Naive B cell (primary cell): ENCODE measurements at regions not wholly inside any gene's neighbourhood (a gene's known extent, or its start where the extent isn't known, plus 50 kb on each side); places are given as distances from the start of the nearest gene placed in this dataset.

Source experiments
- ATAC-seq, 2 donors: fragments of 150-1000 bp; cut with Tn5 transposase; 2 replicates each; pipeline ENCODE4 v1.10.0; 2021; ENCODE audit warnings: low read depth in 2 of 2, mild to moderate bottlenecking in 2 of 2, moderate library complexity in 2 of 2
- DNase-seq: peaks from one replicate; pipeline ENCODE4 v3.0.0; 2022
- H3K27ac Mint-ChIP-seq, 6 donors: one replicate each; pipeline ENCODE4 v1.8.0; 2020 to 2022; ENCODE audit warnings: mild to moderate bottlenecking in 6 of 6, mixed read lengths in 6 of 6, moderate library complexity in 5 of 6, inconsistent platforms in 2 of 6
- H3K27me3 Mint-ChIP-seq, 3 donors: one replicate each; pipeline ENCODE4 v1.8.0; 2021 to 2022; ENCODE audit warnings: mixed read lengths in 3 of 3, mild to moderate bottlenecking in 1 of 3
- H3K36me3 Mint-ChIP-seq, 2 donors: one replicate each; pipeline ENCODE4 v1.8.0; 2020 to 2022; ENCODE audit warnings: mixed read lengths in 2 of 2, inconsistent platforms in 1 of 2, mild to moderate bottlenecking in 1 of 2
- H3K4me1 Mint-ChIP-seq, 3 donors: one replicate each; pipeline ENCODE4 v1.8.0; 2020 to 2022; ENCODE audit warnings: mixed read lengths in 3 of 3, inconsistent platforms in 1 of 3, mild to moderate bottlenecking in 1 of 3, moderate library complexity in 1 of 3
- H3K4me3 Mint-ChIP-seq, 8 donors: one replicate each; pipeline ENCODE4 v1.8.0; 2020 to 2022; ENCODE audit warnings: mild to moderate bottlenecking in 8 of 8, mixed read lengths in 8 of 8, moderate library complexity in 8 of 8, inconsistent platforms in 2 of 8
- H3K9me3 Mint-ChIP-seq, 7 donors: one replicate each; pipeline ENCODE4 v1.8.0; 2020 to 2022; ENCODE audit warnings: mixed read lengths in 7 of 7, mild to moderate bottlenecking in 5 of 7, inconsistent platforms in 2 of 7, moderate library complexity in 1 of 7

DNA sequence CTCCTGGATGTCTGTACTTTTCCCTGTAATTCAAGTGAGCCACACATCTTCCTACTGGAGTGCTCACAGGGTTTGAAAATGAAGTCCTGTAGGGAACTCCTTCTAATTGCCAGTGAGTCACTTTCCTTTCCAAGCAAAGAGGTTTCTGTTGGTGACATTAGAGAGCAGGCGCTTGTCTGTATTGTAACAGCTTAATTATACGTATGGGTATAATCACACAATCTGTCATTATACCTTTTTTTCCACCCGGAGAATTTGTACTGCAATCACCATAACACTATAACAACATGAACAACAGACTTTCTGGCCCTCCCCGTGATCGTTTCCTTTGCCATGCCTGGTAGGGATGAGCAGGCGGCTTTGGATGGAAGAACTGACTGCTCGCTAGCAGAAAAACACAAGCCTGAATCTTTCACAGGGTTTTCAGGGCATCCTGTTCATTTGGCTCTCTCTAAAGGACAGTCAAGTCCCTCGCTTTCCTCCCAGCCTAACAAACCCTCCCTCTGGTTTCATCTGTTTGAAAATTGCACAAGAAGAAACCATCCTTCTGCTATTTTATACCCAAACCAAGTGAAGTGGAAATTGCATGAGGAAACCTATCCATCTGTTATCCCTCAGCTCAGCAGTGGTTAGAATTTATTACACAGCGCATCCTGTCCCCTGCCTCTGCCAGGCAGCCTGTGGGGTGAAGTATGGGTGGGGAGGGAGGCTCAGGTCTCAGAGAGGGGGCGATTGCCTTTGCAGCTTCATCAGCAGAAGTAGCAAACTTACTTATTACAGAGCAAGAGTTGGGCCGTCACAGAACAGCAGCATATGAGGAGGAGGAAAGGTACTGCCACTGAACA lies 307.0 kb upstream of the TLE4 start:
- H3K9me3 Mint-ChIP-seq, result peaks cover 4 to 21% (median 6%) of the 10 kb centered on the region in 7 donors

DNA sequence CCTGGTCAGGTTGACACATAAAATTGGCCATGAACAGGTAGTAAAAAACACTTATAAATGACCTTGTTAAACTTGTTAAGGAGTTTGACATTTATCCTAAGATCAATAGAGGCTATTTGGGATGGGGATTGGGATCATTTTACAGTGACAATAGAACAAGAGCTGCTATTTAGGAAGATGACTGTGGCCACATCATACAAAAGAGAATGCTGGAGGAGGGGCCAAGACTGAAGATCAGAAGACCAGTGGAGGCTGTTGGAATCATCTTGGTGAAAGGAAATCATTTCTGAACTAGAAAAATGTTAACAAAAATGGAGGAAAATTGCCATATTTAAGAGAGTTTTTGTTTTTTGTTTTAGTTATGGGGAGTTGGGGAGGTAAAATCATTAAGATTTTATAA lies 304.8 kb upstream of the TLE4 start:
- no peak overlapping the region for H3K27ac Mint-ChIP-seq
- H3K4me1 Mint-ChIP-seq, result no peaks in the 10 kb centered on the region
- no peak overlapping the region for H3K4me3 Mint-ChIP-seq
- DNase-seq (no peak), ATAC-seq (no peak)
- peaks cover 20 to 30% (median 26%) of the 10 kb centered on the region in 3 donors for H3K27me3 Mint-ChIP-seq
- H3K9me3 Mint-ChIP-seq, result peaks cover 4 to 15% (median 6%) of the 10 kb centered on the region in 7 donors
- peaks cover 0 to 9% of the 10 kb centered on the region in 2 donors for H3K36me3 Mint-ChIP-seq

More for the DNA sequence above, 307.0 kb upstream of the TLE4 start:
- no peak for ATAC-seq
- H3K27ac Mint-ChIP-seq, result peak overlapping the region in 2 of 6 donors; percentile 2 to 5
- H3K4me3 Mint-ChIP-seq, result no peak overlapping the region
- H3K27me3 Mint-ChIP-seq, result peaks cover 24 to 42% (median 39%) of the 10 kb centered on the region in 3 donors
- H3K4me1 Mint-ChIP-seq, result no peaks in the 10 kb centered on the region
- no peak for DNase-seq
- H3K36me3 Mint-ChIP-seq, result peaks cover 0 to 9% of the 10 kb centered on the region in 2 donors

DNA sequence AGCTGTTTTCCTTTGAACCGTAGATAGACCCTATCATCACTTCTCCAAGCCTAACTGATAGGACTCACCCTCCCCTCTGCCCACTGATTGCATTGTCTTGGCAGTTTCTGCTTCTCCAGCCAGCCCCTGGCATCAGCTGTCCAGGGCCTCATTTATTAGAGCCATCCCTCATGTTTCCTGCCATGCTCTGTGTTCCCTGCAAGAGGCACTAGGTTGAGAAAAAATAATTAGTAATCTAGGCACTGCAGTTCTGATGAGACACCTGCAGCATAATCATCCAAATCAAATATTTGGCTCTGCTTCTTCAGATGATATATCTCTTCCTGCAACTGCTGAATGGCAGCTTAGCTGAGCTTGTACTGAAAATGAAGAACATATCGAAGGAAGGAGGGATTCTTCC lies 303.0 kb upstream of the TLE4 start:
- ATAC-seq, result no peak
- Mint-ChIP-seq H3K27ac (no peak overlapping the region), H3K4me1 (no peaks in the 10 kb centered on the region), H3K4me3 (no peak overlapping the region), H3K36me3 (no peaks in the 10 kb centered on the region), H3K9me3 (no peaks in the 10 kb centered on the region), H3K27me3 (peaks cover 11 to 29% (median 18%) of the 10 kb centered on the region in 3 donors)
- no peak for DNase-seq

DNA sequence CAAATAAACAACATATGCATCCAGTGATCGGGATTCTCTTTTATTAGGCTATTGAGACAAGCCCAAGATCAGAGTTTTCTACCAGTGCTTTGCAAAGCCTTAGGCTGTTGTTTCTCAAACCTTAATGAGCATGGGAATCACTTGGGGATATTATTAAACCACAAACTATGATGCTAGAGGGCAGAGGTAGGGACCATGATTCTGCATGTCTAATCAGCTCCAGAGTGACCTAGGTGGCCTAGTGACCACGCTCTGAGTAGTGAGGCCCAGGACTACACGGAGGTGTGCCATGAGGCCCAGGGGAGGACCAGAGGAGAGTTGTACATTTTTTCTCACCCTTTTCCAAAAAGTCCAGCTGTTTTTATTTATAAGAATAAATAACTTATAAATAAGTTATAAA lies 298.5 kb upstream of the TLE4 start:
- ATAC-seq, result no peak
- Mint-ChIP-seq H3K9me3 (no peaks in the 10 kb centered on the region), H3K4me1 (no peaks in the 10 kb centered on the region), H3K27me3 (peaks cover 0 to 7% (median 0%) of the 10 kb centered on the region in 3 donors), H3K4me3 (peak overlapping the region in 1 of 8 donors; percentile 76), H3K27ac (no peak overlapping the region), H3K36me3 (no peaks in the 10 kb centered on the region)
- DNase-seq, result no peak

DNA sequence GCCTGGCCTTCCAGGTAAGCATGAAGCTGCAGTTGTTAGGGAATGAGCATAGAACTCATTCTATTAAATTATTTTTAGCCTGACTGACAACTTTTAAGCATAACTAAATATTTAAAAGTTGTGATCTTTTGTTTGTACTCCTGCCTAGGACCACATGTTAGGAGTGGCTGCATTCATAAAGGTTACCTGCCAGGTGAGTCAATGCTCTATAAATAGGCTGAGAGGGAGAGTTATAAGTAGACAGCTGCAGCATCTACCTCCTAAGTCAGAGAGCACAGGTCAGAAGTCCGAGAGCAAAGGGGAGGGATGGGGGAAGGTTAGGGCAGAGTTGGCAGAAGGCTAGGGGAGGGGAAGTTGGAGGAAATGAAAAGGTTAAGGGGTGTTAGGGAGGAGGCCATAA lies 292.4 kb upstream of the TLE4 start:
- H3K4me3 Mint-ChIP-seq, result no peak overlapping the region
- H3K27me3 Mint-ChIP-seq, result peaks cover 0 to 9% (median 7%) of the 10 kb centered on the region in 3 donors
- DNase-seq (no peak), ATAC-seq (no peak)
- H3K9me3 Mint-ChIP-seq, result peaks cover 0 to 3% (median 0%) of the 10 kb centered on the region in 7 donors
- no peaks in the 10 kb centered on the region for H3K36me3 Mint-ChIP-seq
- H3K27ac Mint-ChIP-seq, result no peak overlapping the region
- H3K4me1 Mint-ChIP-seq, result no peaks in the 10 kb centered on the region

DNA sequence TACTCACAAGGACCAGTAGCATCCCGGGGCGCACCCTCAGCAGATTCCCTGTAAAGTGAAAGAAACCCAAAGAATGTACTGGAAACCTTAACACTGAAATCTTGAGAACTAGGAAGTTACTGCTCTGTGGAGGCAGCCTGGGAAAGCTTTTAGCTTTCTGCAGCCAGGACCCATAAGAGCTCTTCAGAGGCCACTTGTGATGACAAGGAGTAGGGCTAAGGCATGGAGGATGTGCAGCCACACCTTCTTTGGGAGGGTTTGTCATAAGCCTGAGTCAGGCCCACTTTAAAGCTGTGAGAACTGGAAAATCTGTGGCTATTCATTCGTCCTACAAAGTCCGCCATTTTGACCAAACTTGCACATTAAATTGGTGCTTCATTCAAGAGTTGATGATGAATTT lies 291.1 kb upstream of the TLE4 start:
- H3K27me3 Mint-ChIP-seq, result peaks cover 0 to 9% (median 7%) of the 10 kb centered on the region in 3 donors
- H3K4me3 Mint-ChIP-seq, result no peak overlapping the region
- H3K4me1 Mint-ChIP-seq, result no peaks in the 10 kb centered on the region
- no peaks in the 10 kb centered on the region for H3K36me3 Mint-ChIP-seq
- DNase-seq, result no peak
- ATAC-seq, result no peak
- H3K27ac Mint-ChIP-seq, result no peak overlapping the region
- H3K9me3 Mint-ChIP-seq, result peaks cover 0 to 3% (median 0%) of the 10 kb centered on the region in 7 donors

DNA sequence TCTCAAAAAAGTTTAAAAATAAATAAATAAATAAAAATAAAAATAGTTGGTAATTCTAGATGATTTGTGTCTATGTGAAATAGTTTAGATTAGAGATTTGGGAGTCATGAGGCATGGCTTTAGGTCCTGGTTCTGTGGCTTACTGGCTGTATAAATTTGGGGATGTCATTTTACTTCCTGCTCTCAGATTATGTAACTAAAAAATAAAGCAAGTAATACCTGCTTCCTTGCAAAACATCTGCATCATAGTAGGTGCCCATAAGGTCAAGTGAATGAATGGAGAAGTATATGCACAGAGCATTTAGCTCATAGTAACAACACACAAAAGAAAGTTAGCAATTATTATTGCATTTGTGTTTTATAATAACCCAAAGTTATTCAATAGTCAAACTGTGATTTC lies 287.7 kb upstream of the TLE4 start:
- Mint-ChIP-seq H3K27ac (no peak overlapping the region), H3K4me3 (no peak overlapping the region), H3K9me3 (peaks cover 0 to 3% (median 0%) of the 10 kb centered on the region in 7 donors), H3K4me1 (no peaks in the 10 kb centered on the region), H3K36me3 (no peaks in the 10 kb centered on the region), H3K27me3 (peaks cover 0 to 4% (median 2%) of the 10 kb centered on the region in 3 donors)
- DNase-seq, result no peak
- ATAC-seq, result no peak

DNA sequence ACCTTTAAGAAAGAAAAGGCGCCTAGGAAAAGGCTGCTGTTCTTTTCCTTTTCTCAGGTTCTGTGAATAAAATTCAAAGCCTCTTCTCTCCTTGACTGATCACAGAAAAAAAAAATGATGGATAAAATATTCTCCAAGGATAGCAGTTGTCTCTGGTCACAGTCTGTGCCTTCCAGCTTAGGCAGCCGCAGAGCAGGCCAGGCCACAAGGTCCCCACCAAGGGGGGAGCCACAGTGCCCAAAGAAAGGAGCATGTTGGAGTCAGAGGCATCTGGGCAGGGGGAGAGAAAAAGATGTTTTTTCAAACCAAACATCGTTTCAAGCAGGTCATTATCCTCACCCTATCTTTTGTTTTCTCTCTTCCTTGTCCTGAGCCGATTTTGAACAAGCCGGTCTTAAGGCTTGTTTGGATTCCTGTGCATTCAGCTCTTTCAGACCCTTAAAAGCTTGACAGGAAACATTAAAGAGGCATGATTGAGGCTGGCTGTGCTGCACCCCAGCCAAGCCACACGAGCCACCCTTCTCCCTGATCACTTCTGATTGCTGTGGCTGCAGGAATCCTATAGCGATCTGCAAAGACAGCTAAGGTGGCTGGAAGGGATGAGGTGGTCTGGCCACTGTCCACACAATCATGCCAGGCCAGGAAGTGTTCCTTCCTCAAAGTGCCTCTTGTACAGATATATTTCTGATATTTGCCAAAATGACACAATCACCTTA lies 284.6 kb upstream of the TLE4 start:
- H3K27me3 Mint-ChIP-seq, result no peaks in the 10 kb centered on the region
- H3K27ac Mint-ChIP-seq, result no peak overlapping the region

DNA sequence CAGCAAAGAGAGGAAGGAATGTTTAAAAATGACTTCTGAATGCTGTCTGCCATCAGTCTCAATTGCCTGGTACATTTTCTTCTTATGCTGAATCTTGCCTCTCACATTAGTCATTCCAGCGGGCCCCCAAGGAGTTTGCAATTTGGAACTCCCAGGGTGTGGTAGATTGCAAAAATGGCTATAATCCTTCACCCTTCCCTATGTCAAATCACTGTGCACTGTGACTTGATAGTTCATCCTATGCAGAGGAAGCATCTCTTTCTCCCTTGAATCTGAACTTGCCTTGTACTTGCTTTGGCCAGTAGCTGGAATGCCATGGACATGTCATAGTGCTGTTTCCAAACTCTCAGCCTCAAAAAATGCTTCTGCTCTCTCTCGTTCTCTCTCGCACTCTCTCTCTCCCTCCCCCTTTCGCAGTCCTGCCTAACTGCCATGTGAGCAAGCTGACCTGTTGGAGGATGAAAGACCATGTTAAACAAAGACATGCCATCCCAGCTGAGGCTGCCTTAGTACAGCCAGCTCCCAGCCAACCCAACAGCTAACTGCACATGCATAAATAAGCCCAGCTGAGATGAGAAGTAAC lies 284.0 kb upstream of the TLE4 start:
- Mint-ChIP-seq H3K27ac (no peak overlapping the region), H3K4me1 (no peaks in the 10 kb centered on the region), H3K9me3 (no peaks in the 10 kb centered on the region), H3K27me3 (no peaks in the 10 kb centered on the region), H3K36me3 (no peaks in the 10 kb centered on the region), H3K4me3 (no peak overlapping the region)
- ATAC-seq (no peak), DNase-seq (no peak)

More for the DNA sequence above, 284.6 kb upstream of the TLE4 start:
- H3K4me1 Mint-ChIP-seq, result no peaks in the 10 kb centered on the region
- H3K9me3 Mint-ChIP-seq, result no peaks in the 10 kb centered on the region
- no peak for ATAC-seq
- H3K4me3 Mint-ChIP-seq, result no peak overlapping the region
- no peak for DNase-seq
- no peaks in the 10 kb centered on the region for H3K36me3 Mint-ChIP-seq

DNA sequence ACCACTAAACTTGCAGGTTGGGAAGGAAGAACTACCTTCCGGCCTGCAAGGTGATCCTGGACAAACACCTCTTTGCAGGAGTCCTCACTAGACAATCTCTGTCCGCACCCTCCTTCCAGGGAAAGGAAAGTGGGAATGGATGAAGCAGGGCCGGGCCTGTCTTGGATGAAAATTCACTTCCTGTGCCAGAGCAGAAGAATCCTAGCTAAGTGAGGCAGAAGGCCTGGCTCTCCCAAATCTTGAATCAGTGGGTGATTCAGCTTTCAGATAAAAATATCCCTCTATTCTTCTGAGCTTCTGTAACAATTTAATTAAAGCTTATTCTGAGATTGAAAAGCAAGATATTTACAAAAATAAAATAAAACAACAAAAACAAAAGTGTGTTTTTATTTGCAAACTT lies 281.9 kb upstream of the TLE4 start:
- no peaks in the 10 kb centered on the region for H3K27me3 Mint-ChIP-seq
- DNase-seq (no peak), ATAC-seq (no peak)
- H3K9me3 Mint-ChIP-seq, result no peaks in the 10 kb centered on the region
- H3K36me3 Mint-ChIP-seq, result no peaks in the 10 kb centered on the region
- H3K27ac Mint-ChIP-seq, result no peak overlapping the region
- no peak overlapping the region for H3K4me3 Mint-ChIP-seq
- no peaks in the 10 kb centered on the region for H3K4me1 Mint-ChIP-seq

DNA sequence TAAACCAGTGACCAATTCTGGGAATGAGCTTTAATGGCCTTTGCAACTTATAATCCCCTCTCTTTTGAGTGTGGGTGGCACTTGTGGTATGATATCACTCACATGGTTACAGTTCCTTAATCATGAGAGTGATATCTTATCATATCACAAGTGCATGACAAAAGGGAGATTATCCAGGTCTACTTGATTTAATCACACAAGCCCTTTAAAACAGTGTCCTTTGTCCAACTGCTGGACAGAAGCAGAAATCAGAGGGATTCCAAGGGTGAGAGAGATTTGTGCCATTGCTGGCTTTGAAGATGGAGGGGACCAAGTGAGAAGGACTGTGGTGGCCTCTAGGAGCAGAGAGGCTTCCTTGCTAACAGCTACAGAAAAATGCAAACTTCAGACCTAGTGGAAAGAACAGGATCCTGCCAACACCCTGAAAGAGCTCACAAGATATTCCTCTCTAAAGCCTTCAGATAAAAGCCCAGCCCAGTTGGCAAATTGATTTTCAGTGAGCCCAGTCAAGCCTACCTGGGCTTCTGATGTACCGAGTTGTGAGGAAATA lies 279.0 kb upstream of the TLE4 start:
- DNase-seq, result no peak
- H3K27ac Mint-ChIP-seq, result peak overlapping the region in 1 of 6 donors; percentile 40

DNA sequence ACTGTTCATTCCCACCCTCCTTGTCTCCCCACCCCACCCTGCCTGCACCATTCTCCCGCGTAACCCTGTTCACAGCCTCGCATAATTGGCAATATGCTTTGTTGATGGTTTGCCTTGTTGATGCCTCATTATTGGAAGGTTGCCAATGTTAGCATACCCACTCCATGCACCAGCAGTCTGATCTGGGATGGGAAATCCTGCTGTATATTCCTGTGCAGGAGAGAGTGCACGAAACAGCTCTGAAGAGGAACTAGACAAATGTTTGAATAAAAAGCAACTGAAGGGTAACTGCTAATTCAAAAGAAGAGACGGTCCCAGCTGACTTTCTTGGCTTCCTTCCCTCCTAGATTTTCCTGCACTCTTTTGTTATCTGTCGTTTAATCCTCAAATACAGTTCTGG lies 271.7 kb upstream of the TLE4 start:
- no peaks in the 10 kb centered on the region for H3K9me3 Mint-ChIP-seq

More for the DNA sequence above, 279.0 kb upstream of the TLE4 start:
- Mint-ChIP-seq H3K36me3 (no peaks in the 10 kb centered on the region), H3K9me3 (no peaks in the 10 kb centered on the region), H3K4me1 (no peaks in the 10 kb centered on the region), H3K27me3 (no peaks in the 10 kb centered on the region), H3K4me3 (no peak overlapping the region)
- no peak for ATAC-seq

DNA sequence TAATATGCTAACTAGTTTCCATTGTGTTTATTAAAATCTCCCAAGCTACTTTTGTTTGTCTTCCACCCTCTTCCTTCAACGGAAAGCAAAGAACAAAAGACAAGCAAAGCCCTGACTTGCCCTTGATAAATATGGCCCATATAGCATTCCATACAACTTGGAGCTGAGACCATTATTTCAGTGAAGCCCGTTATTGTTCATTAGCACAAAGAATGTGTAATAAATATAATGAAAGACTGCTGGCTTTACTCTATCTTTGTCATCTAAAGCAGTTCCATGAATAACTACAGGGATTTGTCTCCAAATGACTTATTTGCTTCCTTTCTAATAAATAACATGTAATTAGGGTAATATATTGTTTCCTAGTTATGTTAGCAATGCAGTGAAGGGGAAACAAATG lies 270.7 kb upstream of the TLE4 start:
- no peak overlapping the region for H3K27ac Mint-ChIP-seq
- H3K4me3 Mint-ChIP-seq, result no peak overlapping the region
- no peaks in the 10 kb centered on the region for H3K4me1 Mint-ChIP-seq
- ATAC-seq, result no peak
- H3K27me3 Mint-ChIP-seq, result no peaks in the 10 kb centered on the region
- no peaks in the 10 kb centered on the region for H3K9me3 Mint-ChIP-seq
- DNase-seq, result no peak
- H3K36me3 Mint-ChIP-seq, result no peaks in the 10 kb centered on the region

More for the DNA sequence above, 271.7 kb upstream of the TLE4 start:
- H3K27me3 Mint-ChIP-seq, result no peaks in the 10 kb centered on the region
- H3K36me3 Mint-ChIP-seq, result no peaks in the 10 kb centered on the region
- DNase-seq (no peak), ATAC-seq (no peak)
- no peaks in the 10 kb centered on the region for H3K4me1 Mint-ChIP-seq
- H3K27ac Mint-ChIP-seq, result no peak overlapping the region
- no peak overlapping the region for H3K4me3 Mint-ChIP-seq
